ENCODE measurements at regions not wholly inside any gene's neighbourhood (a gene's known extent, or its start where the extent isn't known, plus 50 kb on each side); places are given as distances from the start of the nearest gene placed in this dataset.

DNA sequence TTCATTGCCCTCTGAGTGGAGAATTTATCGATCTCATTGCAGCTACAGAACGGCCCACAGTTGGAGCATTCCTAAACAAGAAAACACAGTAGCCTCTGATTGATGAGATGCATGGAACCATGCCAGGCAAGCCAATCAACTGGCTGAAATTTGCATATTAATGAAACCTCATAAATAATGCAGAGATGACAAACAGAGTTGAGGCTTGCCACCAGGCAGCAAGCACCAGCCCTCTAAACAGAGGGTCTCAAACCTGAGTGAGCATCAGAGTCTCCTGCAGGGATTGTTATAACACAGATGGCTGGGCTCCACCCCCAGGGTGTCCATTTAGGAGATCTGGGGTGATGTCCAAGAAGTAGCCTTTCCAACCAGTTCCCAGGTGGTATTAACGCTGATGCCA, 60.9 kb upstream of the CMKLR1 start:
- H3K4me1 Mint-ChIP-seq (ENCODE audit: unreplicated experiment): no peaks in the 10 kb centered on the region
- peaks cover 32% of the 10 kb centered on the region for H3K27me3 Mint-ChIP-seq
- H3K36me3 Mint-ChIP-seq: no peaks in the 10 kb centered on the region

DNA sequence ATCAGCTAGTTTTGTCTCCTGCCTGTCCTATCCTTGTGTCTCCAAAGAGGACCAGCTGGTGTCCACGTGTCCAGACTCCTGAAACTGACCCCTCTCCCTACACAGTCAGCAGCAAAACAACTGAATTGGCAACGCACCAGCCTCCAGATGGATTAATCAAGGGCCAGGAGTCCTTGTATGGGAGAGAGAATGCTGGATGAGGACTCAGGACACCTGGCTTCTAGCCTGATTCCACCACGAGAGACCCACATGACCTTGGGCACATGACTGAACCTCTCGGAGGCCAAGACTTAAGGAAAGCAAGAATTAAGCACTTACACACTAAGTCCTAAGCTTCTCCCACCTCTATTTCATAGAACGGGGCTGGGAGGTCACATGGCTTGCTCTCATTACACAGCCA, 60.4 kb upstream of the CMKLR1 start:
- Mint-ChIP-seq H3K36me3 (no peaks in the 10 kb centered on the region), H3K4me1 (ENCODE audit: unreplicated experiment) (no peaks in the 10 kb centered on the region), H3K9me3 (peaks cover 4% of the 10 kb centered on the region), H3K4me3 (no peak overlapping the region), H3K27me3 (peaks cover 33% of the 10 kb centered on the region), H3K27ac (no peak overlapping the region)
- DNase-seq (ENCODE audit: extremely low spot score, unreplicated experiment): no peak
- TF ChIP-seq, protein P1, sequence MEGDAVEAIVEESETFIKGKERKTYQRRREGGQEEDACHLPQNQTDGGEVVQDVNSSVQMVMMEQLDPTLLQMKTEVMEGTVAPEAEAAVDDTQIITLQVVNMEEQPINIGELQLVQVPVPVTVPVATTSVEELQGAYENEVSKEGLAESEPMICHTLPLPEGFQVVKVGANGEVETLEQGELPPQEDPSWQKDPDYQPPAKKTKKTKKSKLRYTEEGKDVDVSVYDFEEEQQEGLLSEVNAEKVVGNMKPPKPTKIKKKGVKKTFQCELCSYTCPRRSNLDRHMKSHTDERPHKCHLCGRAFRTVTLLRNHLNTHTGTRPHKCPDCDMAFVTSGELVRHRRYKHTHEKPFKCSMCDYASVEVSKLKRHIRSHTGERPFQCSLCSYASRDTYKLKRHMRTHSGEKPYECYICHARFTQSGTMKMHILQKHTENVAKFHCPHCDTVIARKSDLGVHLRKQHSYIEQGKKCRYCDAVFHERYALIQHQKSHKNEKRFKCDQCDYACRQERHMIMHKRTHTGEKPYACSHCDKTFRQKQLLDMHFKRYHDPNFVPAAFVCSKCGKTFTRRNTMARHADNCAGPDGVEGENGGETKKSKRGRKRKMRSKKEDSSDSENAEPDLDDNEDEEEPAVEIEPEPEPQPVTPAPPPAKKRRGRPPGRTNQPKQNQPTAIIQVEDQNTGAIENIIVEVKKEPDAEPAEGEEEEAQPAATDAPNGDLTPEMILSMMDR (conservative IDR thresholded peaks at IDR 0.05): no peak

More for the DNA sequence above, 60.9 kb upstream of the CMKLR1 start:
- DNase-seq (ENCODE audit: extremely low spot score, unreplicated experiment): no peak
- TF ChIP-seq, protein P1 (conservative IDR thresholded peaks at IDR 0.05): no peak
- H3K4me3 Mint-ChIP-seq: no peak overlapping the region
- H3K9me3 Mint-ChIP-seq: peaks cover 4% of the 10 kb centered on the region
- H3K27ac Mint-ChIP-seq: no peak overlapping the region

DNA sequence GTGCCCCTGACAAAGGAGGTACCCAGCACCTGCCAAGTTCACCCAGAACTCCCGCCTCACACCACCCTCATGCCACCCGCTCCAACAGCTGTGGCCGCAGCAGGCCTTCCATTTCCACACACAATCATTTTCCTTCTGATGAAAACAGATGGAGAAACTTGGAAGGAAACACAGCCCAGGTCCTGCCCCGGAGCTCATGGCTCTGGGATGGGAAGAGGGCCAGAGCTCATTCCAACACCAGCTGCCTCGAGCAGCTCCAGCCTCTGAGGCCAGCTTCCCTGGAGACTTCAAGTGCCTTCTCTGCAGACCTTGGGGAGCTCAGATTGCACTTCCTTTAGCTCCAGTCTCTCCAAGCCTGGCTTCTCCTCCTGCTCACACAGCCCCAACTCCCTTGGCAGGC, 55.1 kb upstream of the CMKLR1 start:
- H3K36me3 Mint-ChIP-seq: no peaks in the 10 kb centered on the region
- no peak for DNase-seq (ENCODE audit: extremely low spot score, unreplicated experiment)
- no peak overlapping the region for H3K4me3 Mint-ChIP-seq
- H3K27ac Mint-ChIP-seq: no peak overlapping the region
- H3K4me1 Mint-ChIP-seq (ENCODE audit: unreplicated experiment): peaks cover 4% of the 10 kb centered on the region
- H3K27me3 Mint-ChIP-seq: peaks cover 27% of the 10 kb centered on the region
- TF ChIP-seq, protein P1 (conservative IDR thresholded peaks at IDR 0.05): no peak
- peaks cover 4% of the 10 kb centered on the region for H3K9me3 Mint-ChIP-seq

DNA sequence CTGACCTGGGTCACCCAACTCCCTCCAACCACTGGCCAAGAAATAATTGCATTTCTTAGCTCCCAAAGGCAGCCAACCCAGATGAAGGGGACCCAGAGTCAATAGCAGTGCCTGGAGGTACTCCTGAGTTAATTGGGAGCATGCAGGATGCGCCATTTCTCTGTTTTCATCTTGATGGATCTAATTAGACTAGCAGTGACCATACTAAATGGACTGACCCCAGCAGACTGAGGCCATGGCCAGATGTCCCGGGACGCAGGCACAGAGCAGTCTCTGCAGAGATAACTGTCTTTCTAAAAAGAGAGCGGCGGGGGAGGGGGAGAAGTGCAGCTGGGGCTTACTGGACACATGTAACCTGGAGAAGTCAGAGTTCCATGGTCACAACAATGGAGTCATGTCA, 53.2 kb upstream of the CMKLR1 start:
- Mint-ChIP-seq H3K36me3 (no peaks in the 10 kb centered on the region), H3K9me3 (peaks cover 4% of the 10 kb centered on the region), H3K27me3 (peaks cover 18% of the 10 kb centered on the region), H3K4me3 (no peak overlapping the region), H3K4me1 (ENCODE audit: unreplicated experiment) (peaks cover 4% of the 10 kb centered on the region), H3K27ac (no peak overlapping the region)
- TF ChIP-seq, protein P1 (conservative IDR thresholded peaks at IDR 0.05): no peak
- no peak for DNase-seq (ENCODE audit: extremely low spot score, unreplicated experiment)

DNA sequence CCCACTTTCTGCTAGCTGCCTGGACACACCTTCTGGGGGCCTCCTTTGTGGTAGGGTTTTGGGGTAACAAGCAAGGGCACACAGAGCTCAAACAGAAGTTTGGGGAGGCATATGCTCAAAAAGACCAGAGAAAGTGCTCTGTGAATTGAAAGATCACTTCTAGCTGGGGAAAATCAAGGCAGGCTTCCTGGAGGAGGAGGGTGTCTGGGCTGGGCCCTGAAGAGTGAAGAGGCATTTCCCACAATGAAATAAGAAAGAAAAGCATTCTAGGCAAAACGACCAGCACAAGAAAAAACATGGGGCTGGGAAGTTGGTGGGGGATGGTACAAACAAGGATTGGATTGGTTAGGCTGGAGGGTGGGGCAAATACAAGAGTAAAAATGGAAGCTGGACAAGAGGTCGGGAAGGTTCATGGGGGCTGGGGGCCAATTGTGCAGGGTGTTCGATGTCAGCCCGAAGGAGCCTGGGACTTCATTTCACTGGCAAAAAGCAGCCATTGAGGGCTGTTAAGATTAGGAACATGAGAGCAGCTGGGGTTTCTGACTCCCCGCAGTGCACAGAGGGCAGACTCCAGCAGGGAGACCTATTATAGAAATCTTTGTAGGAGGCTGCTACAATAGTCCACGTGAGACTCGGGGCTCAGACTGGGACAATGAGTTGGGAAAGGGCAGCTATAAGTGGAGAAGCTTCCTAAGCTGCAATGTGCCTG, 51.5 kb upstream of the CMKLR1 start:
- Mint-ChIP-seq H3K4me1 (ENCODE audit: unreplicated experiment) (peaks cover 12% of the 10 kb centered on the region), H3K27me3 (peaks cover 18% of the 10 kb centered on the region), H3K27ac (no peak overlapping the region), H3K36me3 (no peaks in the 10 kb centered on the region), H3K9me3 (no peaks in the 10 kb centered on the region), H3K4me3 (no peak overlapping the region)
- DNase-seq (ENCODE audit: extremely low spot score, unreplicated experiment): no peak
- TF ChIP-seq, protein P1 (conservative IDR thresholded peaks at IDR 0.05): no peak

Data from type B pancreatic cell (in vitro differentiated cells).